WERI-Rb-1 (cell line): ENCODE measurements at regions not wholly inside any gene's neighbourhood (a gene's known extent, or its start where the extent isn't known, plus 50 kb on each side); places are given as distances from the start of the nearest gene placed in this dataset.

Source experiments
- DNase-seq: peaks from one replicate; pipeline ENCODE4 v3.0.0-alpha.2; 2020
- H3K27ac ChIP-seq: fragments of 250-450 bp; sonication (Bioruptor Pico); 2 replicates; pipeline ENCODE4 v1.5.1; 2020; ENCODE audit warnings: mild to moderate bottlenecking, moderate library complexity
- H3K27me3 ChIP-seq: fragments of 250-450 bp; sonication (Bioruptor Pico); 2 replicates; pipeline ENCODE4 v1.5.1; 2021; ENCODE audit warnings: mild to moderate bottlenecking, low read depth, moderate library complexity; ENCODE audit not compliant: insufficient read depth, severe bottlenecking
- H3K36me3 ChIP-seq: fragments of 250-450 bp; sonication (Bioruptor Pico); 2 replicates; pipeline ENCODE4 v1.5.1; 2020; ENCODE audit warnings: mild to moderate bottlenecking, moderate library complexity
- H3K4me3 ChIP-seq: 2 replicates; pipeline ENCODE4 v1.5.1; 2011; ENCODE audit warnings: low read depth, mild to moderate bottlenecking, control low read depth, low read length
- H3K9me3 ChIP-seq: fragments of 250-450 bp; sonication (Bioruptor Pico); 2 replicates; pipeline ENCODE4 v1.5.1; 2021; ENCODE audit warnings: mild to moderate bottlenecking, moderate library complexity; ENCODE audit not compliant: severe bottlenecking
- TF ChIP-seq, protein P1 (sequence below): IDR thresholded peaks from 2 replicates; pipeline ENCODE4 v1.5.1; 2011; ENCODE audit warnings: low read depth, mild to moderate bottlenecking, control low read depth, inconsistent platforms, low read length

DNA sequence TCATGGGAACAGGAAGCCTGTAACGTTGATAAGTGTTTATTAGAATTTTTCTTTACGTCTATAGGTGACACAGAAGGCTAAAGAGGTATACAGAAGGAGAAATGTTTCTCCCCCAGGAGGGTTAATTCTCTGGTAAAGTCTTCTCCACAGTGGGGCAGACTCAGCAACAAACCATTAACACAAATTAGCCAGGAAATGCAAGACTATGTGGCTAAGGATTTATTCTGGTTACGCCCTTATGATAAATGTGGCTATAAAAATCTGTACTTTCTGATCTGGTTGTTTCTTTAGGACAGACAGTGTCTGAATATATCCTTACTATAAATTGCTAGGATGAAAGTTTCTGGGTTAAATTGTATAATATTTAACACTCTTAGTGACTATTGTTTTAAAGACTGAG is 423.3 kb downstream of the FLRT2 start:
- Histone ChIP-seq H3K36me3 (no peaks in the 10 kb centered on the region), H3K9me3 (no peaks in the 10 kb centered on the region), H3K4me3 (no peak overlapping the region), H3K27me3 (no peaks in the 10 kb centered on the region), H3K27ac (no peak overlapping the region)
- TF ChIP-seq, protein P1, sequence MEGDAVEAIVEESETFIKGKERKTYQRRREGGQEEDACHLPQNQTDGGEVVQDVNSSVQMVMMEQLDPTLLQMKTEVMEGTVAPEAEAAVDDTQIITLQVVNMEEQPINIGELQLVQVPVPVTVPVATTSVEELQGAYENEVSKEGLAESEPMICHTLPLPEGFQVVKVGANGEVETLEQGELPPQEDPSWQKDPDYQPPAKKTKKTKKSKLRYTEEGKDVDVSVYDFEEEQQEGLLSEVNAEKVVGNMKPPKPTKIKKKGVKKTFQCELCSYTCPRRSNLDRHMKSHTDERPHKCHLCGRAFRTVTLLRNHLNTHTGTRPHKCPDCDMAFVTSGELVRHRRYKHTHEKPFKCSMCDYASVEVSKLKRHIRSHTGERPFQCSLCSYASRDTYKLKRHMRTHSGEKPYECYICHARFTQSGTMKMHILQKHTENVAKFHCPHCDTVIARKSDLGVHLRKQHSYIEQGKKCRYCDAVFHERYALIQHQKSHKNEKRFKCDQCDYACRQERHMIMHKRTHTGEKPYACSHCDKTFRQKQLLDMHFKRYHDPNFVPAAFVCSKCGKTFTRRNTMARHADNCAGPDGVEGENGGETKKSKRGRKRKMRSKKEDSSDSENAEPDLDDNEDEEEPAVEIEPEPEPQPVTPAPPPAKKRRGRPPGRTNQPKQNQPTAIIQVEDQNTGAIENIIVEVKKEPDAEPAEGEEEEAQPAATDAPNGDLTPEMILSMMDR = no peak
- DNase-seq = no peak

DNA sequence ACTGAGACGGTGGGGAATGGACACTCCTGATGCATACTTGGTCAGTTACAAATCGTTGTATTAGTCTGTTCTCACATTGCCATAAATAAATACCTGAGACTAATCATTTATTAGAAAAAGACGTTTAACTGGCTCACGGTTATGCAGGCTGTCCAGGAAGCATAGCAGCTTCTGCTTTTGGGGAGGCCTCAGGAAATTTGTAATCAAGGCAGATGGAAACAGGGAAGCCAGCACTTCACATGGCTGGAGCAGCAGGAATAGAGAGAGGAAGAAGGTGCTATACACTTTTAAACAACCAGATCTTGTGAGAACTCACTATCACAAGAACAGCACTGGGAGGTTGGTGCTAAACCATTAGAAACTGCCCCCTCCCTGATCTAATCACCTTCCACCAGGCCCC is 418.2 kb downstream of the FLRT2 start:
- no peaks in the 10 kb centered on the region for H3K36me3 ChIP-seq
- H3K4me3 ChIP-seq = no peak overlapping the region
- no peak for DNase-seq
- no peak overlapping the region for H3K27ac ChIP-seq
- H3K27me3 ChIP-seq = no peaks in the 10 kb centered on the region
- H3K9me3 ChIP-seq = no peaks in the 10 kb centered on the region
- TF ChIP-seq, protein P1 = no peak

DNA sequence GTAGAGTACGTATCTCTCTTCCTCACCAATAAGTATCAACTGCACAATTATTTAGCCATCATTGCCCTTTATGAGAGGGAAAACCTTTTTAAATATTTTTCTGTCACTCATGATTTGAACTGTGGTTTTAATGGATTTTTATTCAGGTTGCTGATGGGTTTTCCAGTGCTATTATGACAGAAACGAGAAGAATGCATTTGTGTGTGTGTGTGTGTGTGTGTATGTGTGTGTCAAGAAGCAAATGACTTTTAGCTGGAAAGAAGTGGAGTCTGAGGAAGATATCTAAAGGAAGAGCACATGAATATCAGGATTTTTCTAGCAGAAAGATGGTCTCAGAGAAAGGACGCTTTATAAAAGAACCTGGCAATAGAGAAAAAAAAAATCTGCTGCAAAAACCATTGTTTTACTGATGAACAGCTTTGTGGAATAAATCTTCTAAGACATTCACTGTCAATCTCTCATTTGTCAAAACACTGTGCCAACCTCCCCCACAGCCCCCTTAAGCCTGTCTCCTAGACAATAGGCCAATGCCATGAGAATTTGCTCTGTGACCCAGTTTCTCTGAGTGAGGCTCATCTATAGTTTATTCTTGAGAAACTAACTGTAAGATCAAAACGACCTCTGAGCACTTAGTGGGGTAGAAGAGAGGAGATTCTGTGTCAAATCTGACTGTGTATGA is 417.7 kb downstream of the FLRT2 start:
- no peak for DNase-seq
- H3K4me3 ChIP-seq = no peak overlapping the region
- H3K9me3 ChIP-seq = no peaks in the 10 kb centered on the region
- no peaks in the 10 kb centered on the region for H3K27me3 ChIP-seq
- no peaks in the 10 kb centered on the region for H3K36me3 ChIP-seq
- TF ChIP-seq, protein P1 = no peak
- no peak overlapping the region for H3K27ac ChIP-seq

DNA sequence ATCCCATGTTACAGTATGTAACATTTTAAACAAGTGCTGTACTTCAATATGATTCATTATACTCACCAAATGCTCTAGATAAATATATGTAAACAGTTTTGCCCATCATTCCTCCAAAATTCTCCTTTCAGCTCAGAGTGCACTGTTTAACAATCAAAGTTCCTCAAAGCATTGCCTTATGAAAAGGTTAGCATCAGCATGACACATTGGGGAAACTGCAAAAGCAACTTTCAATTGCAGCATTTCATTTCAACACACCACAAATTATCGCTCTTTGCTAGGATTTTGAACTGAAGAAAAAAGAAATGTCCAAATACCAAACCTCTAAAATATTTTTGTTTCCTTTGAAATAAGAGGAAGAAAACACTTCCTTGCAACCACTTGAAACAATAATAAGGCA is 413.2 kb downstream of the FLRT2 start:
- no peak overlapping the region for H3K4me3 ChIP-seq
- H3K27ac ChIP-seq = no peak overlapping the region
- no peak for DNase-seq
- H3K9me3 ChIP-seq = no peaks in the 10 kb centered on the region
- H3K36me3 ChIP-seq = no peaks in the 10 kb centered on the region
- no peaks in the 10 kb centered on the region for H3K27me3 ChIP-seq
- TF ChIP-seq, protein P1 = no peak

DNA sequence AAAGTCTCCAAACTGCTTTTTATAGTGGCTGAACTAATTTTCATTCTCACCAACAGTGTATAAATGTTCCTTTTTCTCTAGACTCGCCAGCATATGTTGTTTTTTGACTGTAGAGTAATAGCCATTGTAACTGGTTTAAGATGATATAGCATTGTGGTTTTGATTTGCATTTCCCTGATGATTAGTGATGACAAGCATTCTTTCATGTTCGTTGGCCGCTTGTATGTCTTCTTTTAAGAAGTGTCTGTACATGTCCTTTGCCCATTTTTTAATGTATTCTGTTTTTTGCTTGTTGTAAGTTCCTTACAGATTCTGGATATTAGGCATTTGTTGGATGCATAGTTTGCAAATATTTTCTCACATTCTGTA is 404.9 kb downstream of the FLRT2 start:
- Histone ChIP-seq H3K27me3 (no peaks in the 10 kb centered on the region), H3K4me3 (no peak overlapping the region), H3K36me3 (no peaks in the 10 kb centered on the region), H3K27ac (no peak overlapping the region), H3K9me3 (no peaks in the 10 kb centered on the region)
- TF ChIP-seq, protein P1 = no peak
- no peak for DNase-seq
